SU-DHL-6 (cell line): ENCODE measurements at regions not wholly inside any gene's neighbourhood (a gene's known extent, or its start where the extent isn't known, plus 50 kb on each side); places are given as distances from the start of the nearest gene placed in this dataset.

Source experiments
- H2AFZ ChIP-seq: fragments of 200-600 bp; sonication (generic); 2 replicates; pipeline ENCODE4 v1.6.1; 2014; ENCODE audit warnings: low read depth, mild to moderate bottlenecking, moderate library complexity, mixed read lengths, antibody characterized with exemption, low read length; ENCODE audit not compliant: severe bottlenecking
- H3F3A ChIP-seq: fragments of 200-600 bp; shearing (Covaris generic); 2 replicates; pipeline ENCODE4 v1.6.0; 2016; ENCODE audit warnings: antibody characterized with exemption, mild to moderate bottlenecking; ENCODE audit not compliant: insufficient read depth
- H3K27ac ChIP-seq: fragments of 200-600 bp; sonication (generic); 2 replicates; pipeline ENCODE4 v1.5.1; 2016; ENCODE audit warnings: low read depth, mild to moderate bottlenecking, low read length, moderate library complexity, mixed read lengths
- H3K27me3 ChIP-seq: fragments of 200-600 bp; sonication (generic), shearing (Covaris generic); 2 replicates; pipeline ENCODE4 v1.6.0; 2014; ENCODE audit warnings: mild to moderate bottlenecking, low read length
- H3K36me3 ChIP-seq: fragments of 200-600 bp; sonication (generic); 2 replicates; pipeline ENCODE4 v1.6.1; 2014; ENCODE audit warnings: mild to moderate bottlenecking, low read length, mixed read lengths
- H3K4me2 ChIP-seq: fragments of 300-600, 200-600 bp; shearing (Covaris generic), sonication (generic); 2 replicates; pipeline ENCODE4 v1.6.0; 2014; ENCODE audit warnings: low read length, low read depth, mild to moderate bottlenecking; ENCODE audit not compliant: poor library complexity, severe bottlenecking
- H3K4me3 ChIP-seq: fragments of 200-600 bp; sonication (generic); 2 replicates; pipeline ENCODE4 v1.5.1; 2014; ENCODE audit warnings: antibody characterized with exemption, low read length, mild to moderate bottlenecking, mixed read lengths; ENCODE audit not compliant: insufficient read depth, poor library complexity, severe bottlenecking
- H3K79me2 ChIP-seq: fragments of 200-600 bp; sonication (generic); 2 replicates; pipeline ENCODE4 v1.6.1; 2014; ENCODE audit warnings: mild to moderate bottlenecking, low read length, moderate library complexity; ENCODE audit not compliant: insufficient read depth
- H3K9ac ChIP-seq: fragments of 200-600 bp; sonication (generic); 2 replicates; pipeline ENCODE4 v1.7.0; 2014; ENCODE audit warnings: mild to moderate bottlenecking, low read length
- H3K9me2 ChIP-seq: fragments of 200-600 bp; sonication (generic); replicated peaks from 2 replicates; pipeline ENCODE4 v1.6.1; 2014; ENCODE audit warnings: low read length; ENCODE audit not compliant: insufficient read depth
- H3K9me3 ChIP-seq: fragments of 200-600 bp; sonication (generic); 2 replicates; pipeline ENCODE4 v1.6.1; 2014; ENCODE audit warnings: low read length, mixed read lengths; ENCODE audit not compliant: insufficient read depth
- H4K20me1 ChIP-seq: fragments of 200-600 bp; sonication (generic); 2 replicates; pipeline ENCODE4 v1.6.1; 2014; ENCODE audit warnings: low read depth, mild to moderate bottlenecking, antibody characterized with exemption, low read length, moderate library complexity, mixed read lengths
- EZH2phosphoT487 ChIP-seq: fragments of 200-600 bp; sonication (generic), shearing (Covaris generic); conservative IDR thresholded peaks from 2 replicates; pipeline ENCODE4 v1.6.1; 2018; ENCODE audit warnings: mild to moderate bottlenecking, antibody characterized with exemption, low read length, moderate library complexity, mixed read lengths
- TF ChIP-seq, protein P1 (sequence below): fragments of 200-600 bp; sonication (generic); IDR thresholded peaks from one replicate; pipeline ENCODE4 v1.5.1; 2017; ENCODE audit warnings: antibody characterized with exemption, mild to moderate bottlenecking, low read length, moderate library complexity; ENCODE audit not compliant: insufficient read depth, poor library complexity, severe bottlenecking

DNA sequence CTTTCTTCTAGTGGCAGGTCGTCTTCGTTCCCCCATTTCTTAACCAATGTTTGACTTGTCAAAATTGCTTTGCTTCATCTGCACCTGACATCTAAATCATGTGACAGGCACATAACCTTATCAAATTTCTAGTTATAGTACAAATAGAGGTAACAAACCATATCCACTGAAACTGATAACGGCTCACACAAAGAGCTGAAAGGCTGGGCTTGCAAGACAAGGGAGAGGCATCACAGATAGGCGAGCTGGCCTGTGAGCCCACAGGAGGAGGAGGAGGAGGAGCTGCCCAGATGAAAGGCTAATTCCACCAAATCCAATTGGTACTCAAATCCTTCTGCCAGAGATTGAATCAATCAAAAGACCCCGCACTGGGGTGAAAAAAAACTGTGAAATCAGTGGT, 80.2 kb upstream of the NEBL start:
- TF ChIP-seq, protein P1, sequence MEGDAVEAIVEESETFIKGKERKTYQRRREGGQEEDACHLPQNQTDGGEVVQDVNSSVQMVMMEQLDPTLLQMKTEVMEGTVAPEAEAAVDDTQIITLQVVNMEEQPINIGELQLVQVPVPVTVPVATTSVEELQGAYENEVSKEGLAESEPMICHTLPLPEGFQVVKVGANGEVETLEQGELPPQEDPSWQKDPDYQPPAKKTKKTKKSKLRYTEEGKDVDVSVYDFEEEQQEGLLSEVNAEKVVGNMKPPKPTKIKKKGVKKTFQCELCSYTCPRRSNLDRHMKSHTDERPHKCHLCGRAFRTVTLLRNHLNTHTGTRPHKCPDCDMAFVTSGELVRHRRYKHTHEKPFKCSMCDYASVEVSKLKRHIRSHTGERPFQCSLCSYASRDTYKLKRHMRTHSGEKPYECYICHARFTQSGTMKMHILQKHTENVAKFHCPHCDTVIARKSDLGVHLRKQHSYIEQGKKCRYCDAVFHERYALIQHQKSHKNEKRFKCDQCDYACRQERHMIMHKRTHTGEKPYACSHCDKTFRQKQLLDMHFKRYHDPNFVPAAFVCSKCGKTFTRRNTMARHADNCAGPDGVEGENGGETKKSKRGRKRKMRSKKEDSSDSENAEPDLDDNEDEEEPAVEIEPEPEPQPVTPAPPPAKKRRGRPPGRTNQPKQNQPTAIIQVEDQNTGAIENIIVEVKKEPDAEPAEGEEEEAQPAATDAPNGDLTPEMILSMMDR = no peak
- no peak for TF ChIP-seq EZH2phosphoT487
- Histone ChIP-seq H3F3A (no peaks in the 10 kb centered on the region), H3K4me2 (no peak overlapping the region), H3K79me2 (no peaks in the 10 kb centered on the region), H3K36me3 (no peaks in the 10 kb centered on the region), H3K27me3 (no peaks in the 10 kb centered on the region), H2AFZ (no peak overlapping the region), H3K9me3 (no peaks in the 10 kb centered on the region), H4K20me1 (no peaks in the 10 kb centered on the region), H3K27ac (no peak overlapping the region), H3K4me3 (no peak overlapping the region), H3K9me2 (no peaks in the 10 kb centered on the region), H3K9ac (no peak overlapping the region)

DNA sequence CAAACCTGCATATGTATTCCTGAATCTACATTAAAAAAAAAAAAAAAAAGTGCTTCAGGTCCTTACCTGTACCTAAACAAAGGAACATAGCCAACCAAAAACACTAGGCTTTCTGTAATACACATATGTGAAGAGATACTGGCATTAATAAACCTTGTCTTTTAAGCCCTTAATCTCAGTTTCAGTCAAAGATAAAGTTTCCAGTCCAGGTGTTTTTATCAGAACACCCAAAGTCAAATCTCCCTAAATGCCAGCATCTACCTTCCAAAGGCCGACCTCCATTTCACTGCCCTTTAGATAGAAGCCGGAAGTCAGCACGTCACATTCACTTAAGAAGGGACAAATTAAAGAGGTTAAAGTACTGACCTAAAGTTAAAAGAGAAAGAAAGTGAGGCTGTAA, 79.8 kb upstream of the NEBL start:
- Histone ChIP-seq H3K4me3 (no peak overlapping the region), H3K9me3 (no peaks in the 10 kb centered on the region), H3K4me2 (no peak overlapping the region), H3K36me3 (no peaks in the 10 kb centered on the region), H3K9ac (no peak overlapping the region), H2AFZ (no peak overlapping the region), H3K79me2 (no peaks in the 10 kb centered on the region), H4K20me1 (no peaks in the 10 kb centered on the region), H3K27ac (no peak overlapping the region), H3K27me3 (no peaks in the 10 kb centered on the region), H3K9me2 (no peaks in the 10 kb centered on the region), H3F3A (no peaks in the 10 kb centered on the region)
- TF ChIP-seq, protein P1 = no peak
- TF ChIP-seq EZH2phosphoT487 = no peak

DNA sequence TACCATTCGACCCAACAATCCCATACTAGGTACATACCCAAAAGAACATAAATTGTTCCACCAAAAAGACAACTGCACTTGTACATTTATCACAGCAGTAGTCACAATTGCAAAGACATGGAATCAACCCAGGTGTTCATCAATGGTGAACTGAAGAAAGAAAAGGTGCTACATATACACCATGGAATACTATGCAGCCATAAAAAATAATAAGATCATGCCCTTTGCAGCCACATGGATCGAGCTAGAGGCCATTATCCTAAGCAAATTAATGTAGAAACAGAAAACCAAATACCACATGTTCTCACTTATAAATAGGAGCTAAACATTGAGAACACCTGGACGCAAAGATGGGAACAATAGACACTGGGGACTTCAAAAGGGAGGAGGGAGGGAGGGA, 79.3 kb upstream of the NEBL start:
- H3K36me3 ChIP-seq = no peaks in the 10 kb centered on the region
- H3K4me2 ChIP-seq = no peak overlapping the region
- H2AFZ ChIP-seq = no peak overlapping the region
- no peaks in the 10 kb centered on the region for H4K20me1 ChIP-seq
- H3K9me3 ChIP-seq = no peaks in the 10 kb centered on the region
- H3K9me2 ChIP-seq = no peaks in the 10 kb centered on the region
- no peaks in the 10 kb centered on the region for H3K79me2 ChIP-seq
- H3K4me3 ChIP-seq = no peak overlapping the region
- no peak overlapping the region for H3K27ac ChIP-seq
- TF ChIP-seq, protein P1 = no peak
- no peak for TF ChIP-seq EZH2phosphoT487
- H3K9ac ChIP-seq = no peak overlapping the region
- H3F3A ChIP-seq = no peaks in the 10 kb centered on the region
- no peaks in the 10 kb centered on the region for H3K27me3 ChIP-seq

DNA sequence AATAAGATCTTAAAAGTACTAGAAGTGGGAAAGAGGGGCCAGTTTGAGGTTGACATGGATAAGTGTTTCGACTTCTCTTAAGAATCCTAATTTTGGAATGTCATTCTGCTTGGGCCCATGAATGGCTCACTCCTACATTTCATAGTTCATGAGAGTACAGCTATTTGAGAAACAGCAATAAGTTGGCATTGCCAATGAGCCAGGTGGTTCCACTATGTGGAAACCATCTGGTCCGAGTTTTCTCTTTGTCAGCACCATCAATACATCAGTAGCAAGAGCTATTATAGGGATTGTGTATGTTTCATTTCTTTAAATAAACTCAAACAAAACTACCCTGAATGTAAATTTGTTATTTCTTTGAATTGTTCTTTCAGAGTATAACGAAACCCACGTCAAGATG, 78.1 kb upstream of the NEBL start:
- no peak overlapping the region for H3K4me2 ChIP-seq
- H3K9me3 ChIP-seq = no peaks in the 10 kb centered on the region
- H2AFZ ChIP-seq = no peak overlapping the region

More for the DNA sequence above, 78.1 kb upstream of the NEBL start:
- no peaks in the 10 kb centered on the region for H4K20me1 ChIP-seq
- no peak overlapping the region for H3K4me3 ChIP-seq
- no peaks in the 10 kb centered on the region for H3K9me2 ChIP-seq
- H3K9ac ChIP-seq = no peak overlapping the region
- H3F3A ChIP-seq = no peaks in the 10 kb centered on the region
- no peaks in the 10 kb centered on the region for H3K79me2 ChIP-seq
- no peaks in the 10 kb centered on the region for H3K36me3 ChIP-seq
- no peaks in the 10 kb centered on the region for H3K27me3 ChIP-seq
- no peak overlapping the region for H3K27ac ChIP-seq
- TF ChIP-seq, protein P1 = no peak
- no peak for TF ChIP-seq EZH2phosphoT487
